ENCODE measurements at regions not wholly inside any gene's neighbourhood (a gene's known extent, or its start where the extent isn't known, plus 50 kb on each side); places are given as distances from the start of the nearest gene placed in this dataset.
"Not testable (repeated sequence)": the region's sequence is repeated elsewhere in the genome, so short reads cannot be mapped to it uniquely, and the experiment has no call there.

DNA sequence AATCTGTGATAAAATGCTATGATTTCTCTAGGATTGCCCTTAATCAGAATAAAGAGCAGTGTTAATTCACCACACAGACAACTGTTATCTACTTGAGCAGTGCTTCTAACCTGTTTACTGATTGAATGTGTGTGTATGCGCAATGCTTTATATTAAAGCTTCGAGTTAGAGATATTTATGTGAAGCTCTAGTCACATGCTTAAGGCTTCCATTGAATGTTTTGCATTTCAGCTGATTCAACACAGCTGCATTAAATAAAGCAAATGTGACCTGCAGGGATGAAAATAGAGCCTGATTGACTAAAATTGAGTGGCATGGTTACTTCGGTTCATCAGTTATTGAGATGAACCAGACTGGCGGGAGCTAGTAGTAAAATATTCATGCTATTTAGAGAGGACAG lies 395.3 kb downstream of the JRKL start:
- no peak for DNase-seq

DNA sequence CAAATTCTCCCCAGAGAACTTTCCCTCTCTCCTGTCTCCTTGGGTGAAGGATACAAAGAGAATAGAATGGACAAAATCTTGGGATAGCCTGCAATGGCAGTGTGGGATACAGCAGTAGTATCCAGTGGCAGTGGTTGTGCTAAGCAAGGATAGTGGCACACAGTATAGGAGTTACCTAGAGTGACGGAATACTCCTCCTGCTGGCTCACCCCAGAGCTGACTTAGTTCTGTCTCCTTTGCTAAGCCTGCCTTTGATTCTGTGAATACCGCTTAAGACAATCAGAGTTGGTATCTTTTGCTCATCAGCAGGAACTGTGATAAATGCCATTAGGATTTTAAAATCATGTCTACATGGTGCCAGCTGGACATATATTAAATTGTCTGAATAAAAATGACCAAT lies 404.3 kb downstream of the JRKL start:
- DNase-seq, result no peak

DNA sequence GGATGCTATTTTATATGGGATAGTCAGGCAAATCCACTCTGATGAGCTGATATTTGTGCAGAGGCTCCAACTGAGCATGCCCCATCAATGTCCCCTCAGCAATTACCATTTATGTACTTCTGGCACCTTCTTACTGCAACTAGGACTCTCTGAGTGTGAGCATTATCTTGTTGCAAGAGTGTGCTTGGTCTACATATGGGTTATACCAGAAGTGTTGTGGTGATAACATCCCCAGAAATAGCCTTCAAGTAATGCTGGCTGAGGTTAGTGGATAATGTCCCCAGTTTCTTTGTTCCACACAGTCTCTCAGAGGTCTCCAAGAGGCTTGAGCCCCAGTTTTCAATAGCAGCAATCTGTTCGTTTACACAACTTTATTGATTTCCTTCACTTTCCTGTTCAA lies 408.6 kb downstream of the JRKL start:
- no peak for DNase-seq

DNA sequence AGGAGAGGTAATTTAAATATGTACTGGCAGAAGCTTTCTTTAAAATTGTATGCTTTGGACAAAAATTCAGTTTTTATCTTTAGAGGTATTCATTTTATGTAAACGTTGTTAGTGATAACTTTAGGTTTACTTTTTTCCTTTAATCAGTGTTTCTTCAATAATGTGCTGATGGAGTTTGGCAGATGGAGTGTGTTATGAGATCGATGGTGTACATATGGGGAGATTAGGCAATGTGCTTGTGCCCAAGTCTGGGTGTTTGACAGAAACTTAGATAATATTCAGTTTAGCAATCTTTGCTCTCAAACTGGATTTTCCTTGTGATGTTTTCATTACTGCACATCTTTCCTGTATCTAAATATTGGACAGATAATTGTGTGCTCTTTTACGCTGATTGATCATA lies 425.4 kb downstream of the JRKL start:
- DNase-seq, result no peak

DNA sequence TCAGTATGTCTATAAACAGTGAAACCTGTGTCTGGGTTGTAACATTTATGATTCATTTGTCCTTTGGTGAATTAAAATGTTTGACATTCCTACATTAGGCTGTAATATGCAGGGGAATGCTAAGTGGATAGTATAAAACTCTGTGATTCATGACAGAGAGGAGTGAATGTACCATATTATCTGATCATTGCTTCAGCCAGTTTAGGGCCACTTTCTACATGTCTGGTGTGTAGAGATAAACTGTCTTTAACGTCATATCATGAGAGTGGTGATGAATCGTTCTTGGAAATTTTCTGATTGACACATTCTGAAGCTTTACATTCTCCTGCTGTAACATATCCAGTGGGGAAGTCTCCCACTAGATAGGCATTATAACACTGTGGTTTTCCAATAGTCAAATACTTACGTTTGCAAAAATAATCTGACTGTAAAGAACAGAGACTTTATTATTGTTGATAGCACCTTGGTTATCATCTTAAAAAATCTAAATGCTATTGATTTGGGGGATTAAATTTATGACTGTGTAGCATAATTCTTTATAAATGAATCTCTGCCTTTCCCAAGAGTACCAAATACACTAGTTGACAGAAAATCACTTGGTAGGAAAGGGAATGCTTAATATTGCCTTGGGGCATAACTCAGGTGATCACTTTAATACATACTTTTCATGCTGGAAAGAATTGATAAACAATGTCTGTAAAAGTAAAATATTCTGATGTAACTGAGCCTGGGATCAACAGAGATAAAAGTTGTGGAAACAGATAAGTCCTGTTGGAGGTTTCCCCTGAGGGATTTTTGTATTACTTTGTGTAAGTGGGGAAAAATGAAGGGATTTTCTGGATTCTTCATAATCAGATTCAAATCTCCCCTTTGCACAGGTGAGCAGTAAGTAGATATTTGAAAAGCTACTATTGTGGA lies 427.9 kb downstream of the JRKL start:
- DNase-seq, result no peak

DNA sequence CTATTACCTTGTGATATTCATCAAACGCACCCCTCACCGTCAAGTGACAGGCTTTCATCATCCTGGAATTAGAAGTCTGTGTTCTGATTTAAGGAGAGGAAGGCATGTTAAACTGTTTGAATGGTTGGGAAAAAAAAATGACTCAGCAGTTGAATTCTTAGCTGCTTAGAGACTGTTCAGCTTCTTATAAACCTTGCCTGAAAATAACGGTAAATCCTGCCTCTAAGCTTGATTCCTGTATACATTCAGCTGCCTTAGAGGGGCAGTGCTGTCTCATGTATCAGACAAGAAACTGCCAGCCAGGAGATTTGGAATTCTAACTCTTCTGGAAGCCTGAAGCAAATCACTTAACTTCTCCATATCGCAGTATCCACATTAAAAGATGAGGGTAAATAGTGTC lies 437.4 kb downstream of the JRKL start:
- DNase-seq, result no peak

DNA sequence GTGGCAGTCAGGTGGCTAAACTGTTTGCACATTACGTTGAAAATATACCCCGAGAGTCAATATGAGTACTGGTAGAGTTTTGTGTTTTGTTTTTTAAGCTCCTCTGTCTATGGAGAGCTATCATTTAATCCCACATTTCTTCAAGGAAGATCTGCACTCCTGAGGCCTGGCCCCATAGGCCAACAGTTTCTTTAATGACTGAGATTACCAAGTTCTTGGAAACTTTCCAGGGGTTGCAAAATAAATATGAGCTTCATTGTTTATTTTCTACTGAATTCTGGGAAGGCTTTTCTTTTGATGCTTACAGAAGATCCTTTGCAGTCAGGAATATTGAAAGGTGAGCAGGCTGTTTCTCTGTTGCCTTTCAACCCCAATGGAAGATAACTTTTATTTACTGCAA lies 452.0 kb downstream of the JRKL start:
- no peak for DNase-seq

DNA sequence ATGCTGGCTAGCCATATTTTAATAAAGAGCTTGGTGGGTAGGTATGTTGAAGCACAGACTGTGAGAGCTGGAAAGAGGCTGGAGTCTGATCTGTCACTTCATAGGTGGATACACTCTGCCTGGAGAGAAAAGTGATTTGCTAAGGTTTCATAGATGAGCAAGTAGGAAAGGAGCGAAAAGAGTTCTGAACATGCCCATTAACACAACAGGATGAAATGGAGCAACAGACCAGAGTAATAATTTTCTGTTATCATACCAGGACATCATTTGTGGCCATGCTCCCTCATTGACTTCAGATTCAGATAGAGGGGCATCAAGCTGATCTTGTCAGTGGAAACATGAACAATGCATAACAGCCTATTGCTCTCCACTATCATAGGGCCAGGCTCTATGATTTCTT lies 452.9 kb downstream of the JRKL start:
- no peak for DNase-seq

DNA sequence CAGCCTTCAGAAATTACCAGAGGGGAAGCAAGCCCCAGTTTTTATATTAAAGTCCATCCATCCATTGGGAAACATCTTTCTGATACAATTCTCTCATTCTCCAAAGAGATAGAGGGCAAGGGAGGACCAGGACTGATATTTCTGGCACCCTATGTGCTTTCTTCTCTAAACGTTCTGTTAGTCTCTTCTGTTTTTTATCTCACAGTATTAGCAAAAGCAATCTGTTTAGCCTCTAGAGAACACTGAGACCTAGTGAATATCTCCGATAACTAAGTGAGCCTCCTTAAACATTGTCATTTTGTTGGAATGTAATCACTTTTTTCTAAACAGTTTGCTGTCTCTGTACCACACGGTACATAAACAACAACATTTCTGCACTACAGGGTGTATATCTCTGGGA lies 464.6 kb downstream of the JRKL start:
- no peak for DNase-seq

DNA sequence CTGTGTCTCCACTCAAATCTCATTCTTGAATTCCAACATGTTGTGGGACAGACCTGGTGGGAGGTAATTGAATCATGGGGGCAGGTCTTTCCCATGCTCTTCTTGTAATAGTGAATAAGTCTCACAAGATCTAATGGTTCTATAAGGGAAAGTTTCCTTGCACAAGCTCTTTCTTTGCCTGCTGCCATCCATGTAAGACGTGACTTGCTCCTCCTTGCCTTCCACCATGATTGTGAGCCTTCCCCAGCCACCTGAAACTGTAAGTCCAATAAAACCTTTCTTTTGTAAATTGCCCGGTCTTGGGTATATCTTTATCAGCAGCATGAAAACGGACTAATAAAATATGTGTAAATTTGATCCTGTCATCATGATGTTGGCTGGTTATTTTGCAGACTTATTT lies 471.9 kb downstream of the JRKL start:
- DNase-seq, result not testable (repeated sequence)

DNA sequence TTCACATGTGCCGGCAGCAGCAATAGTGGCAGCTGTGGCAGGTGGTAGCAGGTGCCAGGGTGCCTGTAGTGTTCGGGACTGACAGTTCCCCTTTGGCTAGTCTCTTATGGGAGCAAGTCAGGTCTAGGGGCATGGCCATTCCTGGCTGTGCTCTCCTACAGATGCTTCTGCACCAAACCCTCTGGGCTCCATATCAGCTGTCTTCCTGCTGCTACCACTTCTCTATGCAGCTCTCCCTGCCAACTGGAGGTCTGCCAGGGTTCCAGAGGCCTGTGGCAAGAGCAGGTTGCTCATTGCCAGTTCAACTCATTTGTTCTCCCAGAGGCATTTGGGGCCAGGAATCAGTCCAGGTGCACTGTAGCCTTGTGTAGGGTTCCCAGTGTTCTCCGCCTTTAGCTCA lies 473.7 kb downstream of the JRKL start:
- DNase-seq, result no peak

DNA sequence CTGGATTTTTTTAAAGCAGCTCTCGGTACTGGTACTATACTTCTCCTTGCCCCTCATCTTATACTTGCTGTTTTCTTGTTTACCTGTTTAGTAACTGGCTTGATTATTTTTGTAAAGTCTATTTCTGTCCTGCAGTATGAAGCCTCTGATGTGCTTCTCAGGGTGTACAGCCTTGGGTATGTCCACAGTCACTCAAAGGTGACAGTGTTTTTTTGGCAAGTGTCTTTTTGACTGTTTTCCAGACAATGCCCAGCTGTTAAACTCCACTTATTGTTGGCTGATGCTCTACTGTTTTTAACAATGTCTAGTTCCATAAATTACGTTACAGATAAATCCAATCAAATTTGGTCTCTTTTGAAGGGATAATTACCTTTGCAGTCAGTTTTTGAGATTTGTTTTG lies 475.2 kb downstream of the JRKL start:
- DNase-seq, result no peak

DNA sequence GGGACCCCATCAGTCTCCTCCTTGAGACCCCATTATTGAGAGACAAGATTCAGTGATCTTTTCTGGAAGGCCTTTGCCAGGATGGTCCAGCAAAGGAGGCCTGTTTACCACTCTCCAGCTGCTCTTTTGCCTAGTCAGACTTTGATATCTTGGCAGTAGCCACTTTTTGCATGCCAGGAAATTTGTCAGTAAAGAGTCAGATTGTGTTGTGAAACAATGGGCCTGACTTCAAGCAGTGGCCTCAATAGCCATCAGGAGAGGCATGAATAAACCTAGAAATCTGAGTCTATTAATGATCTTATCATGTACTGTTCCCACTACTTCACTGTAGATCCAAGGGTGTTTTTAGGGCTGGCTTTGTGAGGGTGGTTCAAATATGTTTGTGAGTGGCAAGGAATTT lies 479.4 kb downstream of the JRKL start:
- DNase-seq, result no peak

DNA sequence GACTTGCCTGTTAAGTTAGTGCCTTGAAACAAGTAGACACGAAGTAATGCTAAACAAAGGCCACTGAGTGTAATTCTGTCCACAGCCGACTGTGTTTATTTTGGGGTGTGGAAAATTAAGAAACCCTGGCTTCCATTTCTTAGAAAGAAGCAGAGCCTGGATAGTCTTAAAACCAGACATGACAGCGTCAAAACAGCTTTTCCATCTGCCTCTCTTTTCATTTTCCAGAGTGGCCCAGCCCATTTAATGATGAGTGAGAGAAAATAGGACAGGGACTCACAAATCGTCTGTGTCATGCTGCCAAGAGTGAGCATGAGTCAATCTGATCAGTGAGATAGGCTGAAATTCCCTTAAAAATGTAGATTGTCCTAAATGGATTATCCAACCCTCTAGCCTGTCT lies 485.9 kb downstream of the JRKL start:
- no peak for DNase-seq

DNA sequence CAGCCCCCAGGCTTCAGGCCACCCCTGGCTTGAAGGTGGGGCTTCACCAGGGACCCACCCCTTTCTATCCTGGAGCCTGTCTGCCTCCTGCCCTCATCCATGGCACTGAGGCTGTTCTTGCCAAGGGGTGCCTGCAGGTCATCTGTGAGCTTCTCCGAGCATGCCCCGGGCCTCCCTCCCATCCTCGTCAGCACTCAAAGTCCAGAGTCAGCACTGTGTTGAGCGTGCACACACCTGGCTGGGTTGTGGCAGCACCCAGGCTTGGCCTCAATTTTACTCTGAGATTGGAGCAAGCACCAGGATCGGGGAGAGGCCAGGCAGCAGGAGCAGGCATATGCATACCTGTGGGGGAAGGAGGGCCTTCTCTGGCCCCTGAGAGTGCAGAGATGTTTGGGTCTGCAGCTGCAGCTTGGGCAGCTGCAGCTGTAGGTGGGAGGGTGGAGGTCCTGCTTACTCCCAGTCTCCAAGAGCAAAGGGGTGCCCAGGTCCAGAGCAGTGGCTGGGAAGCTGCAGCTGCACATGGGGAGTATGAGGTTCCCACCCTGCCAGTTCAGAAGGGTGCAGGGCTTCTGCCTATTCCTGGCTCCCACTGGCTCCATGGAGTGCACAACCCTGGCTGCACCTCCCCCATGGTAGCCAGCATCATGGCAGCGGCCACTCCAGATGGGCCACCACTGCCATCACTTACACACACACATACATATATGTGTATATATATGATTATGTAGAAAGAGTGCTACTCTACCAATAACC lies 488.7 kb downstream of the JRKL start:
- DNase-seq, result no peak

DNA sequence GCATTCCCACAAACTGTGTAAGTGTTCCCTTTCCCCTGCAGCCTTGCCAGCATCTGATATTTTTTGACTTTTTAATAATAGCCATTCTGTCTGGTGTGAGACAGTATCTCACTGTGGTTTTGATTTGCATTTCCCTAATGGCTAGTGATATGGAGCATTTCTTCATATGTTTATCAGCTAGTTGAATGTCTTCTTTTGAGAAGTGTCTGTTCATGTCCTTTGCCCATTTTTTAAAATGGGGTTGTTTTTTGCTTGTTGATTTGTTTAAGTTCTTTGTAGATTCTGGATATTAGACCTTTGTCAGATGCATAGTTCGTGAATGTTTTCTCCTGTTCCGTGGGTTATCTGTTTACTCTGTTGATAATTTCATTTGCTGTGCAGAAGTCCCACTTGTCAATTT lies 492.8 kb downstream of the JRKL start:
- not testable (repeated sequence) for DNase-seq

DNA sequence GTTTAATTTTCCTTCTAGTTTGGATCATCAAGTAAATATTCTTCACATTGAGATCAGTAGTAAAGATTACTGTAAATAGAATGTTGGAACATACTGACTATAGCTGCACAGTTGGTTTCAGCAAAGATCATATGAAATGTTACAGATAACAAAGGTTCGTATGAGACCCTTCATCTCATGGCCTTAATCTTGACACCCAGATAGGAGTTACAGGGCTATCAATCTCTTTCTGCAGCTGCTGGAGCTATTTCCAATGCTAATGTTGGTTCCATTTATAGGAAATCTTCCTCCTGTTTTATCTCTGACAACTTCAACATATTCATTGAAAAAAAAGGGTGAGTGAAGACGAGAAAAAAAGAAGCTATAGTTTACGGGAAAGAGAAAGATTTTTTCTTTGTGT lies 495.6 kb downstream of the JRKL start:
- no peak for DNase-seq

DNA sequence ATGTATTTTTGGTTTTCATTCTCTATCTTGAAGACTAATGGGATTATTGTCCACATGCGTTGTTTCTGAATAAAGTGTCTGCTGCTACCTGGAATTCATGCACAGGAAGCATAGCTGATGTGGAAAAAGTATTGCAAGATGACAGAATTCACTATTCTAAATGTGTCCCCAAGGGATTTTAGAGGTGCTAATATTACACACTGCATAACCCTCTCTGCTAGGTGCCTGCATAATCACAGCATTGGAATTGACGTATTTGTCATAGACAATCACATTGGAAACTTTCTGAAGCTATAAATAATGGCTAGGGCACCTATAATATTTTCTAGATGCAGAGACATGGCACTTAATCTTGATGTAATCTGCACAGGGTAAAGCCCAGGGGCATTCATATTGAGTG lies 496.1 kb downstream of the JRKL start:
- DNase-seq, result no peak

DNA sequence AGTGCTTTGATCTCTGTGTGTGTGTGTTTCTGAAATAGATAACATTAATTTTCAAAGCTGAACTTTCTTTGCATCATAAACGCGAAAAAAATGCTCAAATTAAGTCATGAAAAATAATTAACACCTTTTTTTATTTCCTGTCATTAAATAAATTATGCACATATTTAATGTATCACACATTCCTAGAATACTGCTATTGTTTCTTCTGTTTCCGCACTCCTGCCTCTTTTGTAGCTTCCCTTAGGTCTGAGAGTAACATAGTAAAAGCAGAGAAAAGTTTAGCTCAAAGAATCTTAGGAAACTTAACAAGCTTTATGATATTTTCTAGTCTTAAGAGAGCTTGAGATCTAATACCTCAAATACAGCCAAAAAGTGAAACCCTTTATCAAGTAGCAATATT lies 504.2 kb downstream of the JRKL start:
- DNase-seq, result no peak

DNA sequence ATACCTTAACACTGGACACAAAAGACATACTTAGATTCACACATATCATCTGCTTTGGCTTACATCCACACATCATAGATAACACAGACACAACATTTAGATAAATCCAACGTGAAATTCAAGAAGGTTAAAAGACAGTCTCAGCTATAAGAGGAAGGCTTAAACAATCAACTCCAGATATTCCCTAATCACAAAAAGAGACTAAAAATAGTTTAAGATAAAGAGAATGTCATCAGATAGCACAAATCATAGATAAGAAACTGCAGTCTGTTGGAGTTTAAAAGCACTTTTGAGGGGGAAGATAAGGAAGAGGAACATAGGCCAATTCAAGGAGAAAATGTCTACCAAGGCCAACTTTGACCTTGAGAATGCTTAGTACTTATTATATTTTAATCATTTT lies 504.8 kb downstream of the JRKL start:
- DNase-seq, result no peak

DNA sequence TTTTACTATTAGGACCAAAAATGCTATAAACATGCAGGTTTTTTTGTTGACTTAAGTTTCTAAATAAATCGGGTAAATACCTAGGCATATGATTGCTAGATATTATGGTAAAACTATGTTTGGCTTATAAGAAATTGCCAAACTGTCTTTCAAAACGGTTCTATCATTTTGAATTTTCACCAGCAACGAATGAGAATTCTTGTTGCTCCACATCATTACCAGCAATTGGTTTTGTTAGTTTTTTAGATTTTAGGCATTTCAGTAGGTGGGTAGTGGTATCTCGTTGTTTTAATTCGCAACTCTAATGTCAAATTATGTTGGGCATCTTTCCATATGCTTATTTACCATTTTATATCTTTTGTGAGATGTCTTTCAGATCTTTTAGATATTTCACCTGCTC lies 510.2 kb downstream of the JRKL start:
- DNase-seq, result no peak

DNA sequence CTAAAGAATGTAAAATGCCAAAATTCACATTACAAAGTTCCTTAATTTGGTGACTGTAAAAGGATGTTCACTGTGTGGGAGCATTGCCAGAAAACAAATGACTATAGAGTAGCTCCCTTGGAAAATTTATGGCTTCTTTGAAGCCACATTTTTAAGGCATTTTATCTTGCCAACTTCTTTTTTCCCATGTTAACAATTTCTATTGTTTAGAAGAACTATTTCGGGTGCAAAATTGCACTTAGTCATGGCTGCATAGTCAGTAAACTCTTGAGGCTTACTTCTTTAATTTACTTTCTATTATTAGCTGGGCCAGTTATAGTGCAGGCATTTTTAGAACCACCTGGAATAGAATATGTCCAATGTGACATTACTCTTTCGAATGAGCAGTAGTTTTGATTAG lies 515.3 kb downstream of the JRKL start:
- no peak for DNase-seq

DNA sequence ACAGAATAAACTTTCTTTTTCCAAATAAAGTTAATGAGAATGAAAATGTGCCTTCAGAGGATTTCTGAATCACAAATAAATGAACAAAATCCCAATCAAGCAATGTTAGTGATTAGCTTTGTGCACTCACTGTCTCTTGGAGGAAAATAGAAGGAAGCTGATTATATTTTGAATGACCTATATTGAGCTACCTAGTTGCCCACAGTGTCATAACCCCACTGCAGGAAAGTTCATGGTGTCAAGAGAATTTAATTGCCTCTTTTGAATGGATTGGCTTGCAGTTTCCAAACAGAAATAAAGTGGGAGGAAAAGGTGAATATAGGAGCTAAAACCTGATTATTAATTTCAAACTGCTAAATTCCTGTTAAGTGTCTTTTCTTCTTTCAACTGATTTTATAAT lies 515.9 kb downstream of the JRKL start:
- DNase-seq, result no peak

DNA sequence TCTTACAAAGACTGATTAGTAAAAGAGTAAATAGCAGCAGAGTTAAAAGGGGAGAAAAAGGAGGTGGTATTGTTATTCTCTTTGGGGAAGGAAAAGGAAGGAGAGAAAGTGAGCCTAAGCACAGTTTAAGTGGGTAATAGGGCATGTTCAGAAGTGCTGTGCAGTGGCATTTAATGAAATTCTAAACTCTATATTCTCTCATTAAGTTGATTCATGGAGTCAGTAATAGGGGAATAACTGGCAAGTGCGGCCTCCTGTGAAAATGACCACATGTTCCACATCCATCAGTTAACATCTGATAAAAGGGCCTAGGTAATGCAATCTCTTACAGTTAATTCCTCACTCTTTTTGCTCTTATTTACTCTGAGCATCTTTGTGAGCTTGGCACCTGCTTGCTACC lies 516.7 kb downstream of the JRKL start:
- no peak for DNase-seq
